ENCODE measurements at regions not wholly inside any gene's neighbourhood (a gene's known extent, or its start where the extent isn't known, plus 50 kb on each side); places are given as distances from the start of the nearest gene placed in this dataset.

DNA sequence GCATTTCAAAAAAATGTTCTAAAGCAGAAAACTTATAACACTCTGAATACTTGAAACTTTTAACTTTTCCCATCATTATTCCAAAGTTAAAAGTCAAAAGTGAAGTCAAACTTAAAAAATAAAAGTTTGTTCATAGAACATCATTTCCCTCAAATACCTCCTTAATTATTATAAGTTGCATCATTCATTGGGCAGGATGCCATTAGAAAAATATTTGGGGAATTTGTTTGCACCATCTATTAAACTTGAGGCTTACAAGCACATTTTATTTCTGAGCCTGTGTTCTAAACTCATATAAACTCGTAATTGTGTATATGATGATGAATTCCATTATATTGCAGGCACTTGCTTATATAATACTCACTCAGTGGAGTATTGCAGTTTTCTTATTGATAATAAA lies 588.0 kb upstream of the NRXN1 start:
- Histone ChIP-seq H3K36me3 (no peaks in the 10 kb centered on the region), H3K4me3 (no peak overlapping the region), H3K4me1 (no peaks in the 10 kb centered on the region), H3K27ac (no peak overlapping the region), H3K9me3 (no peaks in the 10 kb centered on the region), H3K27me3 (no peaks in the 10 kb centered on the region)
- no peak for DNase-seq
- TF ChIP-seq EP300 (IDR thresholded peaks at IDR 0.05) (no peak), POLR2A (IDR thresholded peaks at IDR 0.05) (no peak), POLR2AphosphoS5 (IDR thresholded peaks at IDR 0.05) (no peak)
- TF ChIP-seq, protein P1, sequence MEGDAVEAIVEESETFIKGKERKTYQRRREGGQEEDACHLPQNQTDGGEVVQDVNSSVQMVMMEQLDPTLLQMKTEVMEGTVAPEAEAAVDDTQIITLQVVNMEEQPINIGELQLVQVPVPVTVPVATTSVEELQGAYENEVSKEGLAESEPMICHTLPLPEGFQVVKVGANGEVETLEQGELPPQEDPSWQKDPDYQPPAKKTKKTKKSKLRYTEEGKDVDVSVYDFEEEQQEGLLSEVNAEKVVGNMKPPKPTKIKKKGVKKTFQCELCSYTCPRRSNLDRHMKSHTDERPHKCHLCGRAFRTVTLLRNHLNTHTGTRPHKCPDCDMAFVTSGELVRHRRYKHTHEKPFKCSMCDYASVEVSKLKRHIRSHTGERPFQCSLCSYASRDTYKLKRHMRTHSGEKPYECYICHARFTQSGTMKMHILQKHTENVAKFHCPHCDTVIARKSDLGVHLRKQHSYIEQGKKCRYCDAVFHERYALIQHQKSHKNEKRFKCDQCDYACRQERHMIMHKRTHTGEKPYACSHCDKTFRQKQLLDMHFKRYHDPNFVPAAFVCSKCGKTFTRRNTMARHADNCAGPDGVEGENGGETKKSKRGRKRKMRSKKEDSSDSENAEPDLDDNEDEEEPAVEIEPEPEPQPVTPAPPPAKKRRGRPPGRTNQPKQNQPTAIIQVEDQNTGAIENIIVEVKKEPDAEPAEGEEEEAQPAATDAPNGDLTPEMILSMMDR (IDR thresholded peaks at IDR 0.05): no peak
- 56 to 70% methylated on average over 1 of the region's 1 CpG for WGBS, 2 donors
- intact Hi-C loops (cut with DNase I): no loop called here

DNA sequence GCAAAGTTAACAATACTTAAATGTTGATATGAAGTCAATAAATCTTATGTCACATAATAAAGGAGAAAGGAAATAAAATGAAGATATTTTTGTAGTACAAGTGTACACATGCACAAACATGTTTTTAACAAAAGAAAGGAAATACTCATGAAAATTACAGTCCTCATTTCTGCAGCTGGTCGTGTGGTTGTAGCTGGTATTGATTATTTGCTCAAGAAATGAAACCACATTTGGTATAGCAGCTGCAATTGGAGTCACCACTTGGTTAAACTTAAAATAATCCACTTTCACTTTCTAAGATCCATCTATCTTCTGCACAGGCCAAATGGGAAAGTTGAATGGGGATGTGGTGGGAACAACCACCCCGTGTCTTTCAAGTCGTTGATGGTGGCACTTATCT lies 580.5 kb upstream of the NRXN1 start:
- Histone ChIP-seq H3K36me3 (no peaks in the 10 kb centered on the region), H3K27me3 (no peaks in the 10 kb centered on the region), H3K9me3 (peaks cover 0 to 3% (median 0%) of the 10 kb centered on the region in 4 donors), H3K4me3 (no peak overlapping the region), H3K27ac (no peak overlapping the region), H3K4me1 (no peaks in the 10 kb centered on the region)
- 73 to 77% methylated on average over 3 of the region's 3 CpGs for WGBS, 2 donors
- intact Hi-C loops (cut with DNase I): no loop called here
- TF ChIP-seq POLR2A (IDR thresholded peaks at IDR 0.05) (no peak), EP300 (IDR thresholded peaks at IDR 0.05) (no peak), POLR2AphosphoS5 (IDR thresholded peaks at IDR 0.05) (no peak)
- TF ChIP-seq, protein P1 (IDR thresholded peaks at IDR 0.05): no peak
- DNase-seq: no peak

GRCh38 chr2:51601706-51602105 lies 569.8 kb upstream of the NRXN1 start:
- Histone ChIP-seq H3K27ac (no peak overlapping the region), H3K4me3 (no peak overlapping the region), H3K36me3 (no peaks in the 10 kb centered on the region), H3K27me3 (no peaks in the 10 kb centered on the region), H3K9me3 (peaks cover 0 to 10% (median 0%) of the 10 kb centered on the region in 4 donors), H3K4me1 (no peaks in the 10 kb centered on the region)
- WGBS, 2 donors: 91 to 94% methylated on average over 5 of the region's 5 CpGs
- DNase-seq: no peak
- TF ChIP-seq POLR2A (IDR thresholded peaks at IDR 0.05) (no peak), POLR2AphosphoS5 (IDR thresholded peaks at IDR 0.05) (no peak), EP300 (IDR thresholded peaks at IDR 0.05) (no peak)
- TF ChIP-seq, protein P1 (IDR thresholded peaks at IDR 0.05): no peak
- intact Hi-C loops (cut with DNase I): no loop called here

- Histone ChIP-seq H3K27me3 (no peaks in the 10 kb centered on the region), H3K4me3 (no peak overlapping the region), H3K4me1 (no peaks in the 10 kb centered on the region), H3K36me3 (no peaks in the 10 kb centered on the region), H3K27ac (no peak overlapping the region), H3K9me3 (peaks cover 0 to 6% (median 0%) of the 10 kb centered on the region in 4 donors)
- intact Hi-C loops (cut with DNase I): no loop called here
- no peak for DNase-seq
- TF ChIP-seq, protein P1 (IDR thresholded peaks at IDR 0.05): no peak
- TF ChIP-seq POLR2AphosphoS5 (IDR thresholded peaks at IDR 0.05) (no peak), POLR2A (IDR thresholded peaks at IDR 0.05) (no peak), EP300 (IDR thresholded peaks at IDR 0.05) (no peak)
Measured at GRCh38 chr2:51597086-51597485, 565.2 kb upstream of the NRXN1 start.

DNA sequence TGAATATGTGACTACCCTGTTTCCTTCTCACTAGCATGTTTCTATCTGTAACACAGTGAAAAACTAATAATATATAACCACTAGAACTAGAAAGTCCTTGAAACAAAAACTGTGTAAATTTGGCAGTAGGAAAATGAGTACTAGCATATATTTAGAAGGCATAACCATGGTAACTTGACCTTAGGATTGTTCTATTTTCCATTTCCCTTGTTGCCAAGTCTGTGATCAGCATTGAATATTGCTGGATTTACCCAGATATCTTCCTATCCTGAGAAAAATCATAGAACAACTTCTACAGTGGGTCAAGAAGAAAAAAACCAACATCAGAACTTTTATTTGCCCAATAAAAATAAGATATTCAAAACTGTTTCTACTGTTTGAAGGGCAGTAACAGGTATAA lies 563.9 kb upstream of the NRXN1 start:
- Histone ChIP-seq H3K36me3 (no peaks in the 10 kb centered on the region), H3K4me1 (no peaks in the 10 kb centered on the region), H3K27ac (no peak overlapping the region), H3K4me3 (no peak overlapping the region), H3K27me3 (no peaks in the 10 kb centered on the region), H3K9me3 (peaks cover 0 to 6% (median 0%) of the 10 kb centered on the region in 4 donors)
- no peak for DNase-seq
- intact Hi-C loops (cut with DNase I): no loop called here
- no peak for TF ChIP-seq POLR2AphosphoS5 (IDR thresholded peaks at IDR 0.05)
- no peak for TF ChIP-seq EP300 (IDR thresholded peaks at IDR 0.05)
- no peak for TF ChIP-seq POLR2A (IDR thresholded peaks at IDR 0.05)
- TF ChIP-seq, protein P1 (IDR thresholded peaks at IDR 0.05): no peak

Measured in sigmoid colon (tissue), 6 donors.